Natural killer cell (primary cell): ENCODE measurements at regions not wholly inside any gene's neighbourhood (a gene's known extent, or its start where the extent isn't known, plus 50 kb on each side); places are given as distances from the start of the nearest gene placed in this dataset.

Source experiments
- ATAC-seq, 3 donors: fragments of 150-1000 bp in 2 of 3; fragments of 200-7000 bp in 1 of 3; cut with Tn5 transposase; 1 replicate in 1 of 3; 2 replicates in 2 of 3; pipeline ENCODE4 v1.10.0; 2021; ENCODE audit warnings: mild to moderate bottlenecking in 2 of 3, moderate library complexity in 2 of 3
- DNase-seq, 2 donors: peaks; one replicate each; pipeline versions ENCODE4 v3.0.0 to v3.0.0-alpha.2; 2013 to 2021; ENCODE audit warnings: mixed read lengths in 1 of 2
- H3K27ac ChIP-seq: one replicate; pipeline ENCODE4 v1.5.1; 2013; ENCODE audit warnings: mild to moderate bottlenecking, low read length
- H3K27me3 ChIP-seq: one replicate; pipeline ENCODE4 v1.6.1; 2013; ENCODE audit warnings: low read length; ENCODE audit not compliant: control insufficient read depth, insufficient read depth
- H3K36me3 ChIP-seq: one replicate; pipeline ENCODE4 v1.6.1; 2013; ENCODE audit warnings: low read length; ENCODE audit not compliant: control insufficient read depth, insufficient read depth
- H3K4me1 ChIP-seq: one replicate; pipeline ENCODE4 v1.6.1; 2013; ENCODE audit warnings: low read length; ENCODE audit not compliant: control insufficient read depth, insufficient read depth
- H3K4me3 ChIP-seq: one replicate; pipeline ENCODE4 v1.5.1; 2013; ENCODE audit warnings: low read length
- H3K9me3 ChIP-seq: one replicate; pipeline ENCODE4 v1.6.1; 2013; ENCODE audit warnings: low read length; ENCODE audit not compliant: control insufficient read depth, insufficient read depth
- H3K27ac Mint-ChIP-seq, 2 donors: one replicate each; pipeline ENCODE4 v1.8.0; 2022; ENCODE audit warnings: mild to moderate bottlenecking in 2 of 2, mixed read lengths in 2 of 2, moderate library complexity in 1 of 2
- H3K27me3 Mint-ChIP-seq, 2 donors: one replicate each; pipeline ENCODE4 v1.8.0; 2022; ENCODE audit warnings: low read depth in 2 of 2, mixed read lengths in 2 of 2
- H3K36me3 Mint-ChIP-seq: one replicate; pipeline ENCODE4 v1.8.0; 2022; ENCODE audit warnings: mixed read lengths
- H3K4me1 Mint-ChIP-seq, 2 donors: one replicate each; pipeline ENCODE4 v1.8.0; 2022; ENCODE audit warnings: mixed read lengths in 2 of 2
- H3K4me3 Mint-ChIP-seq: one replicate; pipeline ENCODE4 v1.8.0; 2022; ENCODE audit warnings: mild to moderate bottlenecking, moderate library complexity, mixed read lengths
- H3K9me3 Mint-ChIP-seq, 2 donors: one replicate each; pipeline ENCODE4 v1.8.0; 2022; ENCODE audit warnings: mixed read lengths in 2 of 2
- CTCF ChIP-seq: fragments of 200-600 bp; IDR thresholded peaks from one replicate; pipeline ENCODE4 v1.8.0; 2022; ENCODE audit warnings: antibody characterized with exemption
- WGBS: methylation state at CpG from one replicate; pipeline ENCODE4 v1.1.7; 2013; ENCODE audit warnings: missing lambda C conversion rate; ENCODE audit not compliant: insufficient coverage; 5-methylcytosine and 5-hydroxymethylcytosine counted together
- intact Hi-C: fragments of 100-400 bp; cut with micrococcal nuclease; formaldehyde crosslinking; loops from one replicate; pipeline ENCODE4 v1.14.2; 2022

DNA sequence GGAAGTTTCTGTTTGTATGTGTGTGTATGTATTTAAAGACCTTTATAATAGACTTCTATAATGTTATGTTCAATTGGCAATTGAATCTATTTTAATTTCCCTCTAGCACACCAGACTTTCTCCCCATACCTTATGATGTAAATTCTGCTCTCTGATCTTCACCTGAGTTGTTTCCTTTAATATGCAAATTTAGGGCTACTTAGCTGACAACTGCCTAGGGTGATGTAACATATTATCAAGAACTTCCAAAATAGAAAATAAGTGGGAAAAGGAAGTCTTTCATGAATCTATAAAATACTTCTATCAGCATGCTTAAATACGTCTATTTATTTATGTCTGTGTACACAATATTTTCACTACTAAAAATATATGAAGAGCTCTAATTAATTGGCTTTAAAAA, 923.5 kb upstream of the CDH10 start:
- peaks cover 7% of the 10 kb centered on the region for H3K36me3 Mint-ChIP-seq

DNA sequence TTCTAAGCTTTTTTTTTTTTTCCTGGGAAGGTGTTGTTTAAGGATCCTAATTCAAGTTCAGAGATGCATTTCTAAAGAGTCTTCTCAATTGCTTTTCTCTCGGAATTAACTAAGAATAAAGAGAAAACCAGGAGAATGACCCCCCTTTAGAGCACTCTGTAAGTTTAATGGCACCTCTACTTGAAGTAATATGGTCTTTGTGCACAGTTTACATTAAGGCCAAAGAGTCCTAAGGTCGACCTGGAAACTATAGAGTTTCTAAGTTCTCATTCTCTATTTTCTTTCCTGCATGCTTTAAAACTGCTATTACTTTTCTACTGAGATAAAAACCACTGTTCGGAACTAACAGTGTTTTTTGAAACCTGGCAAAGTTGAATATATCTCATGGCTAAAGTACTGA, 923.1 kb upstream of the CDH10 start:
- no peak overlapping the region for H3K4me3 Mint-ChIP-seq
- intact Hi-C loops = no loop called here
- Histone ChIP-seq H3K9me3 (peaks cover 8% of the 10 kb centered on the region), H3K4me1 (no peaks in the 10 kb centered on the region), H3K27ac (no peak overlapping the region), H3K36me3 (no peaks in the 10 kb centered on the region), H3K27me3 (no peaks in the 10 kb centered on the region), H3K4me3 (no peak overlapping the region)
- no peak for ATAC-seq
- H3K27me3 Mint-ChIP-seq = no peaks in the 10 kb centered on the region
- peaks cover 10 to 29% of the 10 kb centered on the region in 2 donors for H3K9me3 Mint-ChIP-seq
- DNase-seq = no peak
- H3K27ac Mint-ChIP-seq = no peak overlapping the region
- no peaks in the 10 kb centered on the region for H3K4me1 Mint-ChIP-seq
- no peak for TF ChIP-seq CTCF
- 70% methylated on average over 2 of the region's 3 CpGs for WGBS
- H3K36me3 Mint-ChIP-seq = peaks cover 7% of the 10 kb centered on the region

More for the DNA sequence above, 923.5 kb upstream of the CDH10 start:
- H3K27ac ChIP-seq = no peak overlapping the region
- TF ChIP-seq CTCF = no peak
- no peaks in the 10 kb centered on the region for H3K27me3 ChIP-seq
- Mint-ChIP-seq H3K4me1 (no peaks in the 10 kb centered on the region), H3K27ac (no peak overlapping the region), H3K4me3 (no peak overlapping the region), H3K27me3 (no peaks in the 10 kb centered on the region), H3K9me3 (peaks cover 10 to 29% of the 10 kb centered on the region in 2 donors)
- no peak for DNase-seq
- WGBS = no CpG with 5 or more reads among the region's 1 CpG
- H3K4me3 ChIP-seq = no peak overlapping the region
- H3K36me3 ChIP-seq = no peaks in the 10 kb centered on the region
- ATAC-seq = no peak
- no peaks in the 10 kb centered on the region for H3K4me1 ChIP-seq
- peaks cover 6% of the 10 kb centered on the region for H3K9me3 ChIP-seq
- intact Hi-C loops = no loop called here

DNA sequence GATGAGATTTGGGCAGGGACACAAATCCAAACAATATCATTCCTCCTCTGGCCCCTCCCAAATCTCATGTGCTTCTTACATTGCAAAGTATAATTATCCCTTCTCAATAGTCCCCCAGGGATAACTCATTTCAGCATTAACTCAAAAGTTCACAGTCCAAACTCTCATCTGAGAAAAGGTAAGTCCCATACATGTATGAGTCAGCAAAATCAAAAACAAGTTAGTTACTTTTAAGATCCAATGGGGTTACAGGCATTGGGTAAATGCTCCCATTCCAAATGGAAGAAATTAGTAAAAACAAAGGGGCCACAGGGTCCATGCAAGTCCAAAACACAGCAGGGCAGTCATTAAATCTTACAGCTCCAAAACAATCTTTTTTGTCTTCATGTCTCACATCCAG, 917.9 kb upstream of the CDH10 start:
- TF ChIP-seq CTCF = no peak
- Histone ChIP-seq H3K27me3 (no peaks in the 10 kb centered on the region), H3K36me3 (no peaks in the 10 kb centered on the region), H3K4me3 (no peak overlapping the region), H3K27ac (no peak overlapping the region), H3K4me1 (no peaks in the 10 kb centered on the region), H3K9me3 (peaks cover 4% of the 10 kb centered on the region)
- Mint-ChIP-seq H3K9me3 (peaks cover 8 to 19% of the 10 kb centered on the region in 2 donors), H3K4me3 (no peak overlapping the region), H3K36me3 (peaks cover 7% of the 10 kb centered on the region), H3K27me3 (no peaks in the 10 kb centered on the region), H3K4me1 (no peaks in the 10 kb centered on the region), H3K27ac (no peak overlapping the region)
- intact Hi-C loops = no loop called here
- ATAC-seq = no peak
- no peak for DNase-seq

- intact Hi-C loops = no loop called here
- WGBS = 65% methylated on average over 2 of the region's 2 CpGs
- no peaks in the 10 kb centered on the region for H3K9me3 ChIP-seq
Measured at GRCh38 chr5:25554077-25554476, 909.3 kb upstream of the CDH10 start.

More at GRCh38 chr5:25554077-25554476, 909.3 kb upstream of the CDH10 start:
- no peaks in the 10 kb centered on the region for H3K4me1 Mint-ChIP-seq
- peaks cover 9% of the 10 kb centered on the region in 2 donors for H3K9me3 Mint-ChIP-seq
- no peak for ATAC-seq
- no peak for DNase-seq
- H3K4me1 ChIP-seq = no peaks in the 10 kb centered on the region
- no peak overlapping the region for H3K27ac ChIP-seq
- H3K36me3 ChIP-seq = no peaks in the 10 kb centered on the region
- no peak for TF ChIP-seq CTCF
- H3K27ac Mint-ChIP-seq = no peak overlapping the region
- no peaks in the 10 kb centered on the region for H3K27me3 ChIP-seq
- H3K27me3 Mint-ChIP-seq = no peaks in the 10 kb centered on the region
- H3K4me3 ChIP-seq = no peak overlapping the region
- H3K4me3 Mint-ChIP-seq = no peak overlapping the region
- peaks cover 10% of the 10 kb centered on the region for H3K36me3 Mint-ChIP-seq
